Tibial artery (tissue), 4 donors: ENCODE measurements at regions not wholly inside any gene's neighbourhood (a gene's known extent, or its start where the extent isn't known, plus 50 kb on each side); places are given as distances from the start of the nearest gene placed in this dataset.

Experiments
- DNase-seq, 2 donors: peaks; one replicate each; pipeline ENCODE4 v3.0.0-alpha.2; 2019
- H3K27ac ChIP-seq, 2 donors: fragments of 200-600 bp; sonication (generic) in 1 of 2; 1 replicate in 1 of 2; 2 replicates in 1 of 2; pipeline ENCODE4 v1.5.1; 2018 to 2019; ENCODE audit warnings: mild to moderate bottlenecking in 1 of 2
- H3K27me3 ChIP-seq, 2 donors: fragments of 200-600 bp; sonication (generic) in 1 of 2; one replicate each; pipeline versions ENCODE4 v1.5.1 to v1.6.0; 2016 to 2019
- H3K36me3 ChIP-seq, 3 donors: fragments of 200-600 bp; sonication (generic) in 2 of 3; one replicate each; pipeline ENCODE4 v1.5.1; 2016 to 2019; ENCODE audit warnings: mild to moderate bottlenecking in 2 of 3
- H3K4me1 ChIP-seq, 4 donors: fragments of 200-600 bp; sonication (generic) in 2 of 4; 1 replicate in 3 of 4; 2 replicates in 1 of 4; pipeline ENCODE4 v1.5.1; 2016 to 2019
- H3K4me3 ChIP-seq, 2 donors: fragments of 200-600 bp; sonication (generic) in 1 of 2; 1 replicate in 1 of 2; 2 replicates in 1 of 2; pipeline ENCODE4 v1.5.1; 2018 to 2019; ENCODE audit warnings: mild to moderate bottlenecking in 2 of 2
- H3K9me3 ChIP-seq, 3 donors: fragments of 200-600 bp; sonication (generic) in 1 of 3; one replicate each; pipeline ENCODE4 v1.5.1; 2016 to 2019
- intact Hi-C: fragments of 100-400 bp; cut with DNase I; formaldehyde crosslinking; loops from one replicate; pipeline ENCODE4 v1.15.0; 2023; ENCODE audit warnings: low total_unique reads
- TF ChIP-seq, protein P1 (sequence below), 2 experiments: fragments of 200-600 bp in 1 of 2; fragments of 450-650 bp in 1 of 2; IDR thresholded peaks; one replicate each; pipeline ENCODE4 v1.5.1; 2017 to 2019; ENCODE audit warnings: antibody characterized with exemption in 2 of 2, mild to moderate bottlenecking in 1 of 2, moderate library complexity in 1 of 2

DNA sequence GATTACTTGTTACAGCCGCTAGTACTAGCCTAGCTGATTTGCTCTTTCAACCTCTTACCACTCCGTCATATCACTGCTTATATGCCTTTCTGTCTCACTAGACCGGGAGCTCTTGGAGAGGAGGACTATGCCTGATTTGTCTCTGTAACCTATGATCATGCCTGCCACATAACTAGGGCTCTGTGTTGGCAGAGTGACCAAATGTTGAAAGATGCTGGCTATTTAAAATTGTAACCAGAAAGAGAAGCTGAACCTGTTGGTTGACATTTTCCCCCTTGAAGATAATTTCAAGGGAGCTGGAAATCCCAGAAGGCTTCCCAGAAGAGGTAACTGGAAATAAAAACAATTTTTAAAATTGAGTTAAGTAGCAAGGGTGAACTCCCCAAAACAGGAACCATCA, 124.1 kb upstream of the MYCN start:
- TF ChIP-seq, protein P1, sequence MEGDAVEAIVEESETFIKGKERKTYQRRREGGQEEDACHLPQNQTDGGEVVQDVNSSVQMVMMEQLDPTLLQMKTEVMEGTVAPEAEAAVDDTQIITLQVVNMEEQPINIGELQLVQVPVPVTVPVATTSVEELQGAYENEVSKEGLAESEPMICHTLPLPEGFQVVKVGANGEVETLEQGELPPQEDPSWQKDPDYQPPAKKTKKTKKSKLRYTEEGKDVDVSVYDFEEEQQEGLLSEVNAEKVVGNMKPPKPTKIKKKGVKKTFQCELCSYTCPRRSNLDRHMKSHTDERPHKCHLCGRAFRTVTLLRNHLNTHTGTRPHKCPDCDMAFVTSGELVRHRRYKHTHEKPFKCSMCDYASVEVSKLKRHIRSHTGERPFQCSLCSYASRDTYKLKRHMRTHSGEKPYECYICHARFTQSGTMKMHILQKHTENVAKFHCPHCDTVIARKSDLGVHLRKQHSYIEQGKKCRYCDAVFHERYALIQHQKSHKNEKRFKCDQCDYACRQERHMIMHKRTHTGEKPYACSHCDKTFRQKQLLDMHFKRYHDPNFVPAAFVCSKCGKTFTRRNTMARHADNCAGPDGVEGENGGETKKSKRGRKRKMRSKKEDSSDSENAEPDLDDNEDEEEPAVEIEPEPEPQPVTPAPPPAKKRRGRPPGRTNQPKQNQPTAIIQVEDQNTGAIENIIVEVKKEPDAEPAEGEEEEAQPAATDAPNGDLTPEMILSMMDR (IDR thresholded peaks at IDR 0.05) = no peak
- Histone ChIP-seq H3K27ac (no peak overlapping the region), H3K4me1 (no peaks in the 10 kb centered on the region), H3K4me3 (no peak overlapping the region), H3K27me3 (peaks cover 0 to 27% of the 10 kb centered on the region in 2 donors), H3K36me3 (no peaks in the 10 kb centered on the region), H3K9me3 (no peaks in the 10 kb centered on the region)
- intact Hi-C loops = no loop called here
- no peak for DNase-seq

GRCh38 chr2:15816674-15817406, 123.5 kb upstream of the MYCN start:
- intact Hi-C loops = no loop called here
- no peak for DNase-seq
- TF ChIP-seq, protein P1 (IDR thresholded peaks at IDR 0.05) = no peak

DNA sequence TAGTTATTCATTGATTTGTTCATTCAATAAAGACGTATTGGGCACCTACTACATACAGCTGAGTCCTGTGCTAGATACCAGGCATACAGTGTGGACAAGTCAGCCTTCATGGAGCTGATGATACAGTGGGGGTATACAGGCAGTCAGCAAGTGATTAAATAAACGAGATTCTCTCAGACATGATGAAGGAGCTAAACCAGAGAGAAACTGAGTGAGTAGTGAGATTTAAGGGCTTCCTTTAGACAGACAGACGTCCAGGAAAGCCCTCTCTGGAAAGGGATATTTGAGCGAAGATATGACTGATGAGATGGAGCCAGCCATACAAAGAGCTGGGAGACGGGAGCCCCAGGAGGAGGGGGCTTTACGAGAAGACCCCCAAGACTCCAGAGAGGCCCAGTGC, 122.6 kb upstream of the MYCN start:
- DNase-seq = no peak
- no peak overlapping the region for H3K27ac ChIP-seq
- intact Hi-C loops = no loop called here
- H3K36me3 ChIP-seq = no peaks in the 10 kb centered on the region
- TF ChIP-seq, protein P1 (IDR thresholded peaks at IDR 0.05) = no peak
- H3K4me1 ChIP-seq = no peaks in the 10 kb centered on the region
- peaks cover 0 to 27% of the 10 kb centered on the region in 2 donors for H3K27me3 ChIP-seq
- no peak overlapping the region for H3K4me3 ChIP-seq
- no peaks in the 10 kb centered on the region for H3K9me3 ChIP-seq

More at GRCh38 chr2:15816674-15817406, 123.5 kb upstream of the MYCN start:
- Histone ChIP-seq H3K36me3 (no peaks in the 10 kb centered on the region), H3K27me3 (peaks cover 0 to 27% of the 10 kb centered on the region in 2 donors), H3K4me3 (no peak overlapping the region), H3K9me3 (no peaks in the 10 kb centered on the region), H3K4me1 (no peaks in the 10 kb centered on the region), H3K27ac (no peak overlapping the region)

- Histone ChIP-seq H3K4me1 (no peaks in the 10 kb centered on the region), H3K27me3 (peaks cover 0 to 24% of the 10 kb centered on the region in 2 donors), H3K9me3 (no peaks in the 10 kb centered on the region), H3K36me3 (no peaks in the 10 kb centered on the region), H3K27ac (no peak overlapping the region), H3K4me3 (no peak overlapping the region)
- intact Hi-C loops = no loop called here
- TF ChIP-seq, protein P1 (IDR thresholded peaks at IDR 0.05) = no peak
- no peak for DNase-seq
Measured at GRCh38 chr2:15818318-15818753, 122.0 kb upstream of the MYCN start.

- Histone ChIP-seq H3K9me3 (no peaks in the 10 kb centered on the region), H3K36me3 (no peaks in the 10 kb centered on the region), H3K27ac (no peak overlapping the region), H3K4me3 (no peak overlapping the region), H3K27me3 (peaks cover 0 to 23% of the 10 kb centered on the region in 2 donors), H3K4me1 (no peaks in the 10 kb centered on the region)
- DNase-seq = no peak
- TF ChIP-seq, protein P1 (IDR thresholded peaks at IDR 0.05) = no peak
- intact Hi-C loops = no loop called here
Measured at GRCh38 chr2:15818881-15819280, 121.5 kb upstream of the MYCN start.
